PC-3 (cell line): ENCODE measurements at regions not wholly inside any gene's neighbourhood (a gene's known extent, or its start where the extent isn't known, plus 50 kb on each side); places are given as distances from the start of the nearest gene placed in this dataset.
"Not testable (repeated sequence)": the region's sequence is repeated elsewhere in the genome, so short reads cannot be mapped to it uniquely, and the experiment has no call there.

Experiments used
- CTCF ChIP-seq: fragments of 300-600 bp; sonication (generic); conservative IDR thresholded peaks from 2 replicates; pipeline ENCODE4 v1.5.1; 2017; ENCODE audit warnings: antibody characterized with exemption, low read depth, mild to moderate bottlenecking, low read length
- EZH2 ChIP-seq: fragments of 300-600 bp; sonication (generic); IDR thresholded peaks from one replicate; pipeline ENCODE4 v1.6.1; 2017; ENCODE audit warnings: antibody characterized with exemption, mild to moderate bottlenecking, low read length; ENCODE audit not compliant: unreplicated experiment

GRCh38 chr10:101280921-101281320 is 51.7 kb upstream of the LBX1 start:
- TF ChIP-seq CTCF, EZH2: not testable (repeated sequence)
